ENCODE measurements at regions not wholly inside any gene's neighbourhood (a gene's known extent, or its start where the extent isn't known, plus 50 kb on each side); places are given as distances from the start of the nearest gene placed in this dataset.

- Histone ChIP-seq H2AFZ (ENCODE audit: low read length) (no peak overlapping the region), H3K27me3 (ENCODE audit: control insufficient read depth, insufficient read depth, low read length) (peaks cover 12% of the 10 kb centered on the region), H4K20me1 (ENCODE audit: control insufficient read depth, extremely low read depth, insufficient read depth, low read length) (no peaks in the 10 kb centered on the region), H3K4me1 (ENCODE audit: control insufficient read depth, extremely low read depth, insufficient read depth, low read length) (no peaks in the 10 kb centered on the region), H3K79me2 (ENCODE audit: control insufficient read depth, insufficient read depth, low read length) (no peaks in the 10 kb centered on the region), H3K4me2 (ENCODE audit: extremely low read depth, insufficient read depth, low read length) (no peak overlapping the region), H3K9ac (ENCODE audit: insufficient read depth, low read length) (no peak overlapping the region), H3K4me3 (replicated peaks in 1 of 4; ENCODE audit: control extremely low read depth in 1 of 4, insufficient read depth in 1 of 4, low read depth in 3 of 4, low read length in 4 of 4) (no peak overlapping the region), H3K9me3 (ENCODE audit: control insufficient read depth, insufficient read depth, low read depth, low read length) (no peaks in the 10 kb centered on the region), H3K36me3 (ENCODE audit: control insufficient read depth, insufficient read depth, low read length) (no peaks in the 10 kb centered on the region), H3K27ac (ENCODE audit: insufficient read depth, low read length) (no peak overlapping the region)
- TF ChIP-seq EZH2 (IDR thresholded peaks at IDR 0.05; ENCODE audit: low read length, missing control alignments) (no peak), CTCF (conservative IDR thresholded peaks at IDR 0.05 in 1 of 2, IDR thresholded peaks at IDR 0.05 in 1 of 2; ENCODE audit: low read depth in 1 of 2, low read length in 2 of 2) (no peak)
- DNase-seq (ENCODE audit: low read depth in 2 of 2) = no peak
Observed at GRCh38 chr1:223474804-223475203, 81.6 kb downstream of the CCDC185 start.

GRCh38 chr1:223477456-223477855 lies 84.2 kb downstream of the CCDC185 start:
- Histone ChIP-seq H3K27me3 (ENCODE audit: control insufficient read depth, insufficient read depth, low read length) (peaks cover 14% of the 10 kb centered on the region), H3K4me1 (ENCODE audit: control insufficient read depth, extremely low read depth, insufficient read depth, low read length) (no peaks in the 10 kb centered on the region), H2AFZ (ENCODE audit: low read length) (no peak overlapping the region)

GRCh38 chr1:223478606-223479005 lies 85.4 kb downstream of the CCDC185 start:
- Histone ChIP-seq H3K4me2 (ENCODE audit: extremely low read depth, insufficient read depth, low read length) (no peak overlapping the region), H3K4me1 (ENCODE audit: control insufficient read depth, extremely low read depth, insufficient read depth, low read length) (no peaks in the 10 kb centered on the region), H4K20me1 (ENCODE audit: control insufficient read depth, extremely low read depth, insufficient read depth, low read length) (no peaks in the 10 kb centered on the region), H3K27ac (ENCODE audit: insufficient read depth, low read length) (no peak overlapping the region), H3K9me3 (ENCODE audit: control insufficient read depth, insufficient read depth, low read depth, low read length) (no peaks in the 10 kb centered on the region), H2AFZ (ENCODE audit: low read length) (no peak overlapping the region), H3K9ac (ENCODE audit: insufficient read depth, low read length) (no peak overlapping the region), H3K27me3 (ENCODE audit: control insufficient read depth, insufficient read depth, low read length) (peaks cover 14% of the 10 kb centered on the region), H3K4me3 (replicated peaks in 1 of 4; ENCODE audit: control extremely low read depth in 1 of 4, insufficient read depth in 1 of 4, low read depth in 3 of 4, low read length in 4 of 4) (no peak overlapping the region), H3K36me3 (ENCODE audit: control insufficient read depth, insufficient read depth, low read length) (no peaks in the 10 kb centered on the region), H3K79me2 (ENCODE audit: control insufficient read depth, insufficient read depth, low read length) (no peaks in the 10 kb centered on the region)
- TF ChIP-seq CTCF (conservative IDR thresholded peaks at IDR 0.05 in 1 of 2, IDR thresholded peaks at IDR 0.05 in 1 of 2; ENCODE audit: low read depth in 1 of 2, low read length in 2 of 2) = no peak
- DNase-seq (ENCODE audit: low read depth in 2 of 2) = no peak

More at GRCh38 chr1:223477456-223477855, 84.2 kb downstream of the CCDC185 start:
- Histone ChIP-seq H3K27ac (ENCODE audit: insufficient read depth, low read length) (no peak overlapping the region), H3K36me3 (ENCODE audit: control insufficient read depth, insufficient read depth, low read length) (no peaks in the 10 kb centered on the region), H3K4me3 (replicated peaks in 1 of 4; ENCODE audit: control extremely low read depth in 1 of 4, insufficient read depth in 1 of 4, low read depth in 3 of 4, low read length in 4 of 4) (no peak overlapping the region), H3K79me2 (ENCODE audit: control insufficient read depth, insufficient read depth, low read length) (no peaks in the 10 kb centered on the region), H4K20me1 (ENCODE audit: control insufficient read depth, extremely low read depth, insufficient read depth, low read length) (no peaks in the 10 kb centered on the region), H3K9ac (ENCODE audit: insufficient read depth, low read length) (no peak overlapping the region), H3K4me2 (ENCODE audit: extremely low read depth, insufficient read depth, low read length) (no peak overlapping the region), H3K9me3 (ENCODE audit: control insufficient read depth, insufficient read depth, low read depth, low read length) (no peaks in the 10 kb centered on the region)
- DNase-seq (ENCODE audit: low read depth in 2 of 2) = no peak
- no peak for TF ChIP-seq EZH2 (IDR thresholded peaks at IDR 0.05; ENCODE audit: low read length, missing control alignments)
- TF ChIP-seq CTCF (conservative IDR thresholded peaks at IDR 0.05 in 1 of 2, IDR thresholded peaks at IDR 0.05 in 1 of 2; ENCODE audit: low read depth in 1 of 2, low read length in 2 of 2) = no peak

Data from fibroblast of lung (primary cell).